HCT116 (cell line): ENCODE measurements at regions not wholly inside any gene's neighbourhood (a gene's known extent, or its start where the extent isn't known, plus 50 kb on each side); places are given as distances from the start of the nearest gene placed in this dataset.
"Not testable (repeated sequence)": the region's sequence is repeated elsewhere in the genome, so short reads cannot be mapped to it uniquely, and the experiment has no call there.

ENCODE experiments used
- ATAC-seq: fragments of 200-7000 bp; cut with Tn5 transposase; 2 replicates; pipeline ENCODE4 v1.9.1; 2020; ENCODE audit warnings: mild to moderate bottlenecking, moderate library complexity
- BruUV-seq: library from RNA; stranded (reverse); fragments of 400-500 nt; replicated peaks from 2 replicates; lab custom pipeline; 2021; lab: Mats Ljungman, UMichigan
- CTCF ChIA-PET: fragments of 300-600 bp; sonication (Branson Sonifier 250); formaldehyde crosslinking; loops from one replicate; lab custom pipeline; 2021; ENCODE audit warnings: antibody characterized with exemption; lab: Charles Lee
- POLR2A ChIA-PET: fragments of 300-600, 350-600 bp; sonication (Branson Sonifier 250); formaldehyde crosslinking; loops from one replicate; lab custom pipeline; 2021; ENCODE audit warnings: antibody characterized with exemption; lab: Charles Lee
- RAD21 ChIA-PET, 2 experiments: fragments of 300-600 bp; sonication (Branson Sonifier 250); formaldehyde crosslinking; loops; one replicate each; lab custom pipeline; 2023; ENCODE audit warnings: low total read pairs in 2 of 2; ENCODE audit not compliant: uncharacterized antibody in 2 of 2, unreplicated experiment in 2 of 2, low non-redundant PET in 1 of 2; lab: Charles Lee
- DNase-seq: peaks from one replicate; pipeline ENCODE4 v3.0.0-alpha.2; 2010; ENCODE audit warnings: low read depth, low spot score
- H2AFZ ChIP-seq: fragments of 200-600 bp; shearing (Covaris generic), sonication (generic); 2 replicates; pipeline ENCODE4 v1.6.1; 2017; ENCODE audit warnings: low read depth, mixed run types, mixed read lengths, antibody characterized with exemption, low read length; ENCODE audit not compliant: poor library complexity, severe bottlenecking
- H3K27ac ChIP-seq: 2 replicates; pipeline ENCODE4 v1.5.1; 2012; ENCODE audit warnings: low read depth, low read length
- H3K27me3 ChIP-seq: fragments of 200-600 bp; sonication (generic); 2 replicates; pipeline ENCODE4 v1.6.1; 2016; ENCODE audit warnings: mixed run types, low read length, mixed read lengths; ENCODE audit not compliant: insufficient read depth
- H3K36me3 ChIP-seq, 2 experiments: fragments of 200-500 bp in 1 of 2; fragments of 200-600 bp in 1 of 2; sonication (Bioruptor generic) in 1 of 2; sonication (generic) in 1 of 2; 2 replicates each; pipeline versions ENCODE4 v1.5.1 to v1.6.1; 2014 to 2016; ENCODE audit warnings: low read length in 2 of 2, inconsistent platforms in 1 of 2, mixed read lengths in 1 of 2, mixed run types in 1 of 2; ENCODE audit not compliant: insufficient read depth in 2 of 2, control insufficient read depth in 1 of 2
- H3K4me1 ChIP-seq, 2 experiments: fragments of 200-600 bp in 1 of 2; sonication (generic) in 1 of 2; 2 replicates each; pipeline versions ENCODE4 v1.5.1 to v1.6.1; 2012 to 2017; ENCODE audit warnings: low read length in 2 of 2, inconsistent platforms in 1 of 2, mild to moderate bottlenecking in 1 of 2, mixed read lengths in 1 of 2, mixed run types in 1 of 2, moderate library complexity in 1 of 2; ENCODE audit not compliant: insufficient read depth in 2 of 2, control insufficient read depth in 1 of 2
- H3K4me2 ChIP-seq: fragments of 200-600 bp; sonication (generic); 2 replicates; pipeline ENCODE4 v1.6.1; 2017; ENCODE audit warnings: mixed run types, low read length, mixed read lengths
- H3K4me3 ChIP-seq, 2 experiments: fragments of 200-600 bp in 1 of 2; sonication (generic) in 1 of 2; replicated peaks in 1 of 2; 2 replicates each; pipeline ENCODE4 v1.5.1; 2011 to 2016; ENCODE audit warnings: low read length in 2 of 2, control low read depth in 1 of 2, low read depth in 1 of 2, mild to moderate bottlenecking in 1 of 2, mixed read lengths in 1 of 2, mixed run types in 1 of 2
- H3K79me2 ChIP-seq: fragments of 200-600 bp; sonication (generic); 2 replicates; pipeline ENCODE4 v1.6.1; 2017; ENCODE audit warnings: mild to moderate bottlenecking, mixed run types, low read length, moderate library complexity, mixed read lengths; ENCODE audit not compliant: insufficient read depth
- H3K9ac ChIP-seq: fragments of 200-600 bp; sonication (generic); 2 replicates; pipeline ENCODE4 v1.6.1; 2016; ENCODE audit warnings: low read length, mixed read lengths
- H3K9me2 ChIP-seq: fragments of 200-600 bp; sonication (generic), shearing (Covaris generic); 2 replicates; pipeline ENCODE4 v1.6.1; 2017; ENCODE audit warnings: mixed run types, mild to moderate bottlenecking, moderate library complexity; ENCODE audit not compliant: insufficient read depth
- H3K9me3 ChIP-seq, 2 experiments: fragments of 200-500 bp in 1 of 2; fragments of 200-600 bp in 1 of 2; sonication (Bioruptor generic) in 1 of 2; sonication (generic) in 1 of 2; 2 replicates each; pipeline ENCODE4 v1.6.1; 2014 to 2017; ENCODE audit warnings: low read length in 2 of 2, mixed read lengths in 2 of 2, inconsistent platforms in 1 of 2, low read depth in 1 of 2, mild to moderate bottlenecking in 1 of 2, mixed run types in 1 of 2, moderate library complexity in 1 of 2; ENCODE audit not compliant: control insufficient read depth in 1 of 2, insufficient read depth in 1 of 2
- H4K20me1 ChIP-seq: fragments of 200-600 bp; sonication (generic), shearing (Covaris generic); 2 replicates; pipeline ENCODE4 v1.6.1; 2017; ENCODE audit warnings: mixed run types, mild to moderate bottlenecking, moderate library complexity; ENCODE audit not compliant: insufficient read depth
- ATF3 ChIP-seq: IDR thresholded peaks from 2 replicates; pipeline ENCODE4 v1.6.1; 2012
- CBX3 ChIP-seq: IDR thresholded peaks from 2 replicates; pipeline ENCODE4 v1.6.1; 2012; ENCODE audit warnings: low read depth
- CTCF ChIP-seq, 3 experiments: fragments of 200-600 bp in 1 of 3; sonication (generic) in 1 of 3; IDR thresholded peaks in 2 of 3; conservative IDR thresholded peaks in 1 of 3; 2 replicates each; pipeline ENCODE4 v1.5.1; 2012 to 2017; ENCODE audit warnings: low read depth in 2 of 3, low read length in 2 of 3, antibody characterized with exemption in 1 of 3, borderline replicate concordance in 1 of 3, control low read depth in 1 of 3, mild to moderate bottlenecking in 1 of 3, mixed read lengths in 1 of 3, mixed run types in 1 of 3, moderate library complexity in 1 of 3; ENCODE audit not compliant: insufficient read depth in 1 of 3
- EGR1 ChIP-seq: IDR thresholded peaks from 2 replicates; pipeline ENCODE4 v1.6.1; 2012; ENCODE audit warnings: low read depth
- ELF1 ChIP-seq: IDR thresholded peaks from 2 replicates; pipeline ENCODE4 v1.6.1; 2012; ENCODE audit warnings: low read depth, borderline replicate concordance
- FOSL1 ChIP-seq: IDR thresholded peaks from 2 replicates; pipeline ENCODE4 v1.6.1; 2012; ENCODE audit warnings: low read depth
- POLR2AphosphoS5 ChIP-seq: IDR thresholded peaks from 2 replicates; pipeline ENCODE4 v1.6.1; 2011; ENCODE audit warnings: mild to moderate bottlenecking, low read depth, low read length, moderate library complexity
- SIN3A ChIP-seq: IDR thresholded peaks from 2 replicates; pipeline ENCODE4 v1.6.1; 2012; ENCODE audit warnings: low read depth
- SP1 ChIP-seq: IDR thresholded peaks from 2 replicates; pipeline ENCODE4 v1.6.1; 2012; ENCODE audit warnings: low read depth
- SRF ChIP-seq: IDR thresholded peaks from 2 replicates; pipeline ENCODE4 v1.6.1; 2012; ENCODE audit warnings: low read depth
- intact Hi-C: fragments of 100-400 bp; cut with micrococcal nuclease; formaldehyde crosslinking; loops from 2 replicates; pipeline ENCODE4 v1.10.0; 2022

GRCh38 chrX:116318672-116319071 is 117.7 kb upstream of the SLC6A14 start:
- CTCF ChIA-PET: no interaction called here
- H2AFZ ChIP-seq: no peak overlapping the region
- no peak for ATAC-seq
- no peak overlapping the region for H3K4me2 ChIP-seq
- no peak for DNase-seq
- H3K27ac ChIP-seq: no peak overlapping the region
- H3K79me2 ChIP-seq: no peaks in the 10 kb centered on the region
- no peak overlapping the region for H3K4me3 ChIP-seq
- no peaks in the 10 kb centered on the region for H4K20me1 ChIP-seq
- H3K9me2 ChIP-seq: no peaks in the 10 kb centered on the region; the same call in 1 of the 2 replicates
- TF ChIP-seq CBX3: no peak
- TF ChIP-seq FOSL1: no peak
- no peak for TF ChIP-seq EGR1
- no peak for TF ChIP-seq ATF3
- TF ChIP-seq, all 23 proteins: peak for 0
- no TSS peak for BruUV-seq
- Histone ChIP-seq H3K4me1 (peaks cover 0 to 5% of the 10 kb centered on the region in 2 experiments; a peak in 1 of 4 replicates), H3K9me3 (no peaks in the 10 kb centered on the region), H3K27me3 (no peaks in the 10 kb centered on the region), H3K9ac (no peak overlapping the region), H3K36me3 (no peaks in the 10 kb centered on the region)
- ChIA-PET RAD21 (no interaction called here), POLR2A (no interaction called here)
- intact Hi-C loops: no loop called here

- TF ChIP-seq SP1 (no peak), ATF3 (no peak), EGR1 (no peak), SIN3A (no peak), POLR2AphosphoS5 (no peak), SRF (no peak), CTCF (IDR thresholded peaks at IDR 0.05 in 2 of 3, conservative IDR thresholded peaks at IDR 0.05 in 1 of 3; ENCODE audit: borderline replicate concordance in 1 of 3, insufficient read depth in 1 of 3, low read depth in 2 of 3, low read length in 2 of 3) (no peak), CBX3 (no peak), ELF1 (no peak)
- Histone ChIP-seq H3K9me2 (no peaks in the 10 kb centered on the region; the same call in 1 of the 2 replicates), H3K36me3 (no peaks in the 10 kb centered on the region), H3K79me2 (no peaks in the 10 kb centered on the region), H3K9me3 (no peaks in the 10 kb centered on the region), H3K27ac (no peak overlapping the region), H3K27me3 (no peaks in the 10 kb centered on the region), H3K4me1 (peaks cover 0 to 5% of the 10 kb centered on the region in 2 experiments; a peak in 1 of 4 replicates), H3K4me2 (no peak overlapping the region), H3K9ac (no peak overlapping the region), H2AFZ (no peak overlapping the region), H3K4me3 (no peak overlapping the region), H4K20me1 (no peaks in the 10 kb centered on the region)
- CTCF ChIA-PET: no interaction called here
- RAD21 ChIA-PET: no interaction called here
- intact Hi-C loops: no loop called here
- DNase-seq (no peak), ATAC-seq (no peak)
- no TSS peak for BruUV-seq
- POLR2A ChIA-PET: no interaction called here
These were observed 114.7 kb upstream of the SLC6A14 start for GRCh38 chrX:116321711-116322110.

- BruUV-seq, H4K20me1 ChIP-seq, H2AFZ ChIP-seq, H3K27me3 ChIP-seq, H3K4me2 ChIP-seq, H3K79me2 ChIP-seq, ATAC-seq, H3K36me3 ChIP-seq, H3K4me1 ChIP-seq, H3K9me2 ChIP-seq, H3K9me3 ChIP-seq, H3K27ac ChIP-seq, H3K9ac ChIP-seq, intact Hi-C loops, DNase-seq, CTCF ChIA-PET, POLR2A ChIA-PET, RAD21 ChIA-PET, H3K4me3 ChIP-seq: not testable (repeated sequence)
These were observed 104.4 kb upstream of the SLC6A14 start for GRCh38 chrX:116332026-116332425.
